ENCODE measurements at regions not wholly inside any gene's neighbourhood (a gene's known extent, or its start where the extent isn't known, plus 50 kb on each side); places are given as distances from the start of the nearest gene placed in this dataset.
A peak's percentile ranks its signal among the peaks of the same experiment; 100 is the strongest.

- DNase-seq (ENCODE audit: low read depth), result no peak
- TF ChIP-seq, protein P1, sequence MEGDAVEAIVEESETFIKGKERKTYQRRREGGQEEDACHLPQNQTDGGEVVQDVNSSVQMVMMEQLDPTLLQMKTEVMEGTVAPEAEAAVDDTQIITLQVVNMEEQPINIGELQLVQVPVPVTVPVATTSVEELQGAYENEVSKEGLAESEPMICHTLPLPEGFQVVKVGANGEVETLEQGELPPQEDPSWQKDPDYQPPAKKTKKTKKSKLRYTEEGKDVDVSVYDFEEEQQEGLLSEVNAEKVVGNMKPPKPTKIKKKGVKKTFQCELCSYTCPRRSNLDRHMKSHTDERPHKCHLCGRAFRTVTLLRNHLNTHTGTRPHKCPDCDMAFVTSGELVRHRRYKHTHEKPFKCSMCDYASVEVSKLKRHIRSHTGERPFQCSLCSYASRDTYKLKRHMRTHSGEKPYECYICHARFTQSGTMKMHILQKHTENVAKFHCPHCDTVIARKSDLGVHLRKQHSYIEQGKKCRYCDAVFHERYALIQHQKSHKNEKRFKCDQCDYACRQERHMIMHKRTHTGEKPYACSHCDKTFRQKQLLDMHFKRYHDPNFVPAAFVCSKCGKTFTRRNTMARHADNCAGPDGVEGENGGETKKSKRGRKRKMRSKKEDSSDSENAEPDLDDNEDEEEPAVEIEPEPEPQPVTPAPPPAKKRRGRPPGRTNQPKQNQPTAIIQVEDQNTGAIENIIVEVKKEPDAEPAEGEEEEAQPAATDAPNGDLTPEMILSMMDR (IDR thresholded peaks at IDR 0.05; ENCODE audit: low read depth, low read length, missing control alignments), result no peak
- no peak overlapping the region for H3K4me3 ChIP-seq (ENCODE audit: low read depth, low read length)
- in situ Hi-C loops (cut with HindIII; ENCODE audit: low sequenced_read_pairs), result loop anchor here (5.0 kb wide), 1 partner anchor 71 kb away; no protein-coding TSS in a partner anchor
Measured at GRCh38 chr9:115261656-115262081, 143.7 kb upstream of the TNC start.

DNA sequence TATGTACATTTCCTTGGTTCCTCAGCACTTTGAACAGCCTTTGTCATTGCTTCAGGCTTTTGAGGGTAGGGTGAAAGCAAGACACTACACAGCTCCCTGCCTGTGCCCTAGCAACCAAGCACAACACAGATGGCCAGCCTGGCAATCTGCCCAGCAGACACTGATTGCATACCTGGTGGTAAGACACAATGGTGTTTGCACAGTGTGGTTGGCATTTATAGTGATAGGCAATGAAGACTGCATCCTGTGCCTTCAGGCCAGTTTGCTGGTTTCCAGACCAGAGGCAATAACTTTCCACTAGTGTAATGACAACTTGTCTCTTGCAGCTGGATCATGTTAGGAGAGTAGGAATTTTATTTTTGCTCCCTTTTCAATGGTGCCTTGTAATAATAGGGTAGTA lies 144.5 kb upstream of the TNC start:
- peak; percentile 53 for DNase-seq (ENCODE audit: low read depth)
- in situ Hi-C loops (cut with HindIII; ENCODE audit: low sequenced_read_pairs), result loop anchor here (5.0 kb wide), 1 partner anchor 70 kb away; no protein-coding TSS in a partner anchor
- TF ChIP-seq, protein P1 (IDR thresholded peaks at IDR 0.05; ENCODE audit: low read depth, low read length, missing control alignments), result no peak
- no peak overlapping the region for H3K4me3 ChIP-seq (ENCODE audit: low read depth, low read length)

DNA sequence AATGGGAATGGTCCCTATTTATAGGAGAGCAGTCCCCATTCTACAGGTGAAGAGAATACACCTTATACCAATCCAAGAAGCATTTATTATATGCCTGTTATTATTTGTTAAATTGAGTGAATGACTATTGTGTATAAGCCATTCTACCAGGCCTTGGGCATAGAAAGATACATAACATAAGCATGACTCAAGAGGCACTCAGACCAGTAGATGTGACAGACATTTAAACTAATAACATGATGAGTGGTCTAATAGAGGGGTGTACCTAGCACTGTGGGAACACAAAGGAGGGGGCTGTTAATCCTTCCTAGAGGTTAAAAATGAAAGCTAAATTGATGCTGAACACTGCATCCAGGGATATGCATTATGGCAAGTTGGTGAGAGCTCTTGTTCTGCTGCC lies 145.0 kb upstream of the TNC start:
- TF ChIP-seq, protein P1 (IDR thresholded peaks at IDR 0.05; ENCODE audit: low read depth, low read length, missing control alignments), result no peak
- in situ Hi-C loops (cut with HindIII; ENCODE audit: low sequenced_read_pairs), result loop anchor here (5.0 kb wide), 1 partner anchor 69 kb away; no protein-coding TSS in a partner anchor
- no peak overlapping the region for H3K4me3 ChIP-seq (ENCODE audit: low read depth, low read length)
- no peak for DNase-seq (ENCODE audit: low read depth)

GRCh38 chr9:115263371-115264075 lies 145.6 kb upstream of the TNC start:
- in situ Hi-C loops (cut with HindIII; ENCODE audit: low sequenced_read_pairs), result loop anchor here (5.0 kb wide), 1 partner anchor 69 kb away; no protein-coding TSS in a partner anchor
- DNase-seq (ENCODE audit: low read depth), result no peak
- H3K4me3 ChIP-seq (ENCODE audit: low read depth, low read length), result no peak overlapping the region
- TF ChIP-seq, protein P1 (IDR thresholded peaks at IDR 0.05; ENCODE audit: low read depth, low read length, missing control alignments), result no peak

DNA sequence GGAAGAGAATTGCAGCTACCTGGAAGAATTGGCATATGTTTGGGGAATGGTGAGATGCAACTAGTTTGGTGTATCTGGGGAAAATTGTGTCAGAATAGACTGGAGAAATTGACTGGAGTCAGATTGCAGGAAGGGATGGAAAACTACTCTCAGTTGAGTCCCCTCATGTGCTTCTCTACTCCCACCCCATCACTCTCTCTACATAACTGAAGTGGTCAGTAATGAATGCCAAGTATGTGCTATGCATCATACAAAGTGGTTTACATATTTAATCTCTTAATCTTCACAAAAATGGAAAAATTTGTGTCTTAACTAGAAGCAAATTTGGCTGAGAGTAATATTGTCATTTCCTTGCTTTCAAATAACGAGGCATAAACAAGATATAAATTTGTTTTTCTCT lies 146.4 kb upstream of the TNC start:
- in situ Hi-C loops (cut with HindIII; ENCODE audit: low sequenced_read_pairs), result loop anchor here (5.0 kb wide), 1 partner anchor 68 kb away; no protein-coding TSS in a partner anchor
- TF ChIP-seq, protein P1 (IDR thresholded peaks at IDR 0.05; ENCODE audit: low read depth, low read length, missing control alignments), result no peak
- no peak overlapping the region for H3K4me3 ChIP-seq (ENCODE audit: low read depth, low read length)
- no peak for DNase-seq (ENCODE audit: low read depth)

DNA sequence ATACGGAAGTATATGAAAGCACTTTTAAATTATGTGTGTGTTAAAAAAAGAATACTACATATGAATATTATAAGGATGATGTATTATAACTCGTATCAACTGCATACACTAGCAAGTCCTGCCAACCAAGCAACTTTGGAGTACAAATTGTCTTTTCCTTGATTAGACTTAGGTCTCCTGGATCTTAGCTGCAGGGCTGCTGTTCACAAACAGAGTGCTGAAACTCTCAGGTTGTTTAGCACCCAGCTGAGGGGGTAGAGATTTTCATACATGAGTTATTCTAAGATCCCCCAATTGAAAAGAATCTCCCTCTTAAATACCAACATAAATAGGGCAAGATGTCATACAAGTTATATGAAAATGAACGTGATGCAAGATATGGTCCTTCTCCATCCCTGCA lies 149.8 kb upstream of the TNC start:
- H3K4me3 ChIP-seq (ENCODE audit: low read depth, low read length), result no peak overlapping the region
- no peak for DNase-seq (ENCODE audit: low read depth)
- TF ChIP-seq, protein P1 (IDR thresholded peaks at IDR 0.05; ENCODE audit: low read depth, low read length, missing control alignments), result no peak
- in situ Hi-C loops (cut with HindIII; ENCODE audit: low sequenced_read_pairs), result no loop called here

Data from astrocyte of the cerebellum (primary cell).